Globus pallidus (tissue), 1 donor: ENCODE measurements at regions not wholly inside any gene's neighbourhood (a gene's known extent, or its start where the extent isn't known, plus 50 kb on each side); places are given as distances from the start of the nearest gene placed in this dataset.

Source experiments
- DNase-seq: peaks from one replicate; pipeline ENCODE4 v3.0.0-alpha.2; 2015; ENCODE audit warnings: low spot score

- DNase-seq = no peak
Observed at GRCh38 chr17:77458202-77459017, 317.6 kb downstream of the SEC14L1 start.

GRCh38 chr17:77459018-77459755 lies 318.4 kb downstream of the SEC14L1 start:
- no peak for DNase-seq

GRCh38 chr17:77460514-77461046 lies 319.8 kb downstream of the SEC14L1 start:
- no peak for DNase-seq

GRCh38 chr17:77461277-77462057 lies 320.7 kb downstream of the SEC14L1 start:
- no peak for DNase-seq

- no peak for DNase-seq
Observed at GRCh38 chr17:77462090-77462489, 321.3 kb downstream of the SEC14L1 start.

- DNase-seq = no peak
Observed at GRCh38 chr17:77462553-77463497, 322.1 kb downstream of the SEC14L1 start.

GRCh38 chr17:77464988-77465357 lies 324.2 kb downstream of the SEC14L1 start:
- no peak for DNase-seq

- DNase-seq = peak; percentile 57
Observed at GRCh38 chr17:77465358-77466041, 324.7 kb downstream of the SEC14L1 start.

GRCh38 chr17:77466140-77466539 lies 325.4 kb downstream of the SEC14L1 start:
- DNase-seq = no peak

- DNase-seq = no peak
Observed at GRCh38 chr17:77466596-77467223, 325.9 kb downstream of the SEC14L1 start.

- DNase-seq = no peak
Observed at GRCh38 chr17:77467521-77467920, 326.8 kb downstream of the SEC14L1 start.

- no peak for DNase-seq
Observed at GRCh38 chr17:77468897-77469296, 328.1 kb downstream of the SEC14L1 start.

GRCh38 chr17:77470330-77470786 lies 329.6 kb downstream of the SEC14L1 start:
- DNase-seq = no peak

- DNase-seq = no peak
Observed at GRCh38 chr17:77470800-77471733, 330.3 kb downstream of the SEC14L1 start.

GRCh38 chr17:77471984-77472461 lies 331.3 kb downstream of the SEC14L1 start:
- peak; percentile 44 for DNase-seq

GRCh38 chr17:77472468-77473310 lies 331.9 kb downstream of the SEC14L1 start:
- DNase-seq = no peak

- no peak for DNase-seq
Observed at GRCh38 chr17:77473615-77474226, 333.0 kb downstream of the SEC14L1 start.
